ENCODE measurements at regions not wholly inside any gene's neighbourhood (a gene's known extent, or its start where the extent isn't known, plus 50 kb on each side); places are given as distances from the start of the nearest gene placed in this dataset.

DNA sequence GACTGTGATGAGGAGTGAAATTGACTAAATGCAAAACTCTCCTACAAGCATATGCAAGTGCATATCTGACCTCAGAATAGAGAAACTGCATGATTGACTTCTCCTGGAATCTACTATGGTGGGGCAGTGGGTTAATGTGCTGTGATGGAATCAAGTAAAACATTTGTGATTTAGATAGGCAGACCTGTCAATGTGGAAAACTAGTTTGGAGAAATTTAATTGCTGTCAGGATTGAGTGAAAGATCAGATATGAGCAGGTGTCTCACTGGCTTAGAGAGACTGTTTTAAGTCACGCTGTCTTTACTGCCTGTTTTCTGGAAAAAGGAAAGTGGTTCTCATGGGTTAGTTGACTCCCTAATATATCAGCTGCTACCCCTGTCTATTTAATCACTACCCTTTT lies 881.0 kb upstream of the CNTNAP5 start (continued):
- TF ChIP-seq, protein P1, sequence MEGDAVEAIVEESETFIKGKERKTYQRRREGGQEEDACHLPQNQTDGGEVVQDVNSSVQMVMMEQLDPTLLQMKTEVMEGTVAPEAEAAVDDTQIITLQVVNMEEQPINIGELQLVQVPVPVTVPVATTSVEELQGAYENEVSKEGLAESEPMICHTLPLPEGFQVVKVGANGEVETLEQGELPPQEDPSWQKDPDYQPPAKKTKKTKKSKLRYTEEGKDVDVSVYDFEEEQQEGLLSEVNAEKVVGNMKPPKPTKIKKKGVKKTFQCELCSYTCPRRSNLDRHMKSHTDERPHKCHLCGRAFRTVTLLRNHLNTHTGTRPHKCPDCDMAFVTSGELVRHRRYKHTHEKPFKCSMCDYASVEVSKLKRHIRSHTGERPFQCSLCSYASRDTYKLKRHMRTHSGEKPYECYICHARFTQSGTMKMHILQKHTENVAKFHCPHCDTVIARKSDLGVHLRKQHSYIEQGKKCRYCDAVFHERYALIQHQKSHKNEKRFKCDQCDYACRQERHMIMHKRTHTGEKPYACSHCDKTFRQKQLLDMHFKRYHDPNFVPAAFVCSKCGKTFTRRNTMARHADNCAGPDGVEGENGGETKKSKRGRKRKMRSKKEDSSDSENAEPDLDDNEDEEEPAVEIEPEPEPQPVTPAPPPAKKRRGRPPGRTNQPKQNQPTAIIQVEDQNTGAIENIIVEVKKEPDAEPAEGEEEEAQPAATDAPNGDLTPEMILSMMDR (IDR thresholded peaks at IDR 0.05; ENCODE audit: control extremely low read depth in 1 of 3, insufficient read depth in 1 of 3, low read depth in 1 of 3, low read length in 3 of 3), result no peak
- no peak for TF ChIP-seq CREB1 (IDR thresholded peaks at IDR 0.05)
- no peak for TF ChIP-seq JUND (IDR thresholded peaks at IDR 0.05; ENCODE audit: low read length)
